NCI-H446 (cell line): ENCODE measurements at regions not wholly inside any gene's neighbourhood (a gene's known extent, or its start where the extent isn't known, plus 50 kb on each side); places are given as distances from the start of the nearest gene placed in this dataset.
"Not testable (repeated sequence)": the region's sequence is repeated elsewhere in the genome, so short reads cannot be mapped to it uniquely, and the experiment has no call there.

ENCODE experiments used
- DNase-seq, 2 experiments: peaks; one replicate each; lab custom pipeline; 2025; lab: John Stamatoyannopoulos, UW

DNA sequence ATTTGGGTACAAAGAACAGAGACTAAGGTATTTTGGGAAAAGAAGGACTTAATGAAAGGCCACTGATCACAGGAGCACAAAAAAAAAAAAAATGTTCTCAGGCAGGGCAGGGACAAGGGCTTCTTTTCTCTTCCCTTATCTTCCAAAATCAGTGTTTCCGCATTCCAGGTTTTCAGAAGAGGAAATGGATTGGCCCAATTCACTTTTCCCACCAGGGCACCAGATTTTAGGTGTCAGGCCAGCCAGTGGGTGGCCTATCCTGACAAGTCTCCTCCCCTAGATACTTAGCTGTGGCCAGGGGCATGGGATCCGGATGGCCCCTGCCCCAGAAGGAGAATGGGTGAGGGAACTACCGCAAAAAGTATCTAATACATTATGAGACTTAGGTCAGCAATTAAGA is 88.9 kb upstream of the WAC start:
- DNase-seq: no peak

DNA sequence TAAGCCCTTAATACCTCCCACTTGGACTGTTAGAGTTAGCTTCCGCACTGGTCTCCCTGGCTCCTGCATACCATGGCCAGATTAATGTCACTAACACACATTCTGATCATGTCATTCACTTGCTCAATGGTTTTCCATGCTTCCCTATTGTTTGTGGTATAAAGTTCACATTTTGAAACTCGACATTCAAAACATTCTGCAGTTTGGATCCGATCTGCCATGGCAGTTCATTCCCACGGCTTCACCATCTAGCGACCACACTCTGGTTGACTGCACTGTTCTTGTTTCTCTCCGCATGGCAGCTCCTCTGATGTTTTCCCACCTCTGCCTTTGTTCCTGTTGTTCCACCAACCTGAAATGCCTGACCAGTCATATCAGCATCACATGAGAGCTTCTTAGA is 87.4 kb upstream of the WAC start:
- DNase-seq: no peak

DNA sequence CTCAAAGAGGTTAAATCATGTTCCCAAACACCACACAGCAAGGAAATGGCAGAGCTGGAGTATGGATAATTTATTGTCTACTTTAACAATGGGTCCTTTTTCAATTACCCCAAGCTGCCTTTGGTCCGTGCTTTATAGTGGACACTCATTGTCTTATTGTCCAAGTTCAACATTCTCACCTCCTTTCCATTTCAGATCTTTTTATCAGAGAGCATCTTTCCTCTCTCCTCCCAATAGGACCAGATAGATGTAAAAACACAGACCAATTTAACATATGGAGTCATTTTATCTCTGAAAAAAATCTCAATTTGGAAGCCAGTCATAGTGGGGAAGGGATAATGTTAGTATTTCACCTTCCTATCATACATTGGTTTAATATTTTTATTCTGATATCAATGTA is 83.5 kb upstream of the WAC start:
- DNase-seq: no peak

DNA sequence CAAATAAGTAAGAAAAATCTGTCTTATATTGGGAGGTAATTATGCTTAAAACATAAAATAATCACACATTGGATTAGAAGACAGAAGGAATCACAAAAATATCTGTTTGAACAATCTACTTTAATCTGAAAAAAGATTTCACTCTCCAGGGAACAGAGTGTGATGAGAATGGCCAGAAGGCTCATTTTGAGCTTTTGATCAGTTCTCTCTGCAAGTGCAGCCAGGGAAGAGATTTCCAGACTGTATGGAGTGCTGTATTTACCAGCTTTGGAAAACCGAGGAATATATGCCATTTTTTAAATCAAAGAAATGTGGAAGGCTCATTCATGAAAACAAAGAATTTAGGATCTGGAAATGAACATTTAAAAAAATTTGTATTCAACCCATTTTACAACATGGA is 83.0 kb upstream of the WAC start:
- no peak for DNase-seq

DNA sequence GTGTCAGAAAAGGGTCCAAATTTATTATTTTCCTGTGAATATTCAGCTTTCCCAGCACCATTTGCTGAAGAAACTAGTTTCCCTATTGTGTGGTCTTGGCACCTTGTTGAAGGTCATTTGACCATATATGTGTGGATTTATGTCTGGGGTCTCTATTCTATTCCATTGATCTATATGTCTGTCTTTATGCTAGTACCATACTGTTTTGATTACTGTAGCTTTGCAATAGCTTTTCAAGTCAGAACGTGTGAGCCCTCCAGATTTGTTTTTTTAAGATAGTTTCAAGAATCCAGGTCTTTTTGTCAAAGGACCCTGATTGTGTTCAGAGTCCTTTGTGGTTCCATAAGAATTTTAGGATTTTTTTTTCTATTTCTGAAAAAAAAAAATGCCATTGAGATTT is 79.0 kb upstream of the WAC start:
- DNase-seq: no peak

DNA sequence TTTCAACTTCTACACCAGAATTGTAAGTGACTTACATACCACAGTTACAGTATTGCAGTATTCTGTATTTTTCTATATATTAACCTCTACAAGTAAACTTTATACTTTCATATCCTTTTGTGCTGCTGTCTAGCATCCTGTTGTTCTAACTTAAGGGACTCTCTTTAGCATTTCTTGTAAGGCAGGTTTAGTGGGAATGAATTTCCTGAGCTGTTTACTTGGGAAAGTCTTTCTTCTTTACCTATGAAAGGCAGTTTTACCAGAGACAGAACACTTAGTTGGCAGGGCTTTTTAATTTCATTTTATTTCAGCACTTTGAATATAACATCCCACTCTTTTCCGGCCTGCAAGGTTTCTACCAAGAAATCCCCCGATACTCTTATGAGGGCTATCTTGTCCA is 75.8 kb upstream of the WAC start:
- DNase-seq: no peak

DNA sequence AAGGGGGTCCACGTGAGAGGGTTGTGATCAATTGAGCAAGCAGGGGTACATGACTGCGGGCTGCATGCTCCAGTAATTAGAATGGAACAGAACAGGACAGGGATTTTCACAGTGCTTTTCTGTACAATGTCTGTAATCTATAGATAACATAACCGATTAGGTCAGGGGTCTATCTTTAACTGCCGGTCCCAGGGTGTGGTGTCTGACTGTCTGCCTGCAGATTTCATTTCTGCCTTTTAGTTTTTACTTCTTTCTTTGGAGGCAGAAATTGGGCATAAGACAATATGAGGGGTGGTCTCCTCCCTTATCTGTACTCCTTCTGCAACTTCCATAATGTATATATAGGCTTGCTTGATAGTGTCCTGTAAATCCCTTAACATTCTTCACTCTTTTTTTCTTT is 75.0 kb upstream of the WAC start:
- not testable (repeated sequence) for DNase-seq

DNA sequence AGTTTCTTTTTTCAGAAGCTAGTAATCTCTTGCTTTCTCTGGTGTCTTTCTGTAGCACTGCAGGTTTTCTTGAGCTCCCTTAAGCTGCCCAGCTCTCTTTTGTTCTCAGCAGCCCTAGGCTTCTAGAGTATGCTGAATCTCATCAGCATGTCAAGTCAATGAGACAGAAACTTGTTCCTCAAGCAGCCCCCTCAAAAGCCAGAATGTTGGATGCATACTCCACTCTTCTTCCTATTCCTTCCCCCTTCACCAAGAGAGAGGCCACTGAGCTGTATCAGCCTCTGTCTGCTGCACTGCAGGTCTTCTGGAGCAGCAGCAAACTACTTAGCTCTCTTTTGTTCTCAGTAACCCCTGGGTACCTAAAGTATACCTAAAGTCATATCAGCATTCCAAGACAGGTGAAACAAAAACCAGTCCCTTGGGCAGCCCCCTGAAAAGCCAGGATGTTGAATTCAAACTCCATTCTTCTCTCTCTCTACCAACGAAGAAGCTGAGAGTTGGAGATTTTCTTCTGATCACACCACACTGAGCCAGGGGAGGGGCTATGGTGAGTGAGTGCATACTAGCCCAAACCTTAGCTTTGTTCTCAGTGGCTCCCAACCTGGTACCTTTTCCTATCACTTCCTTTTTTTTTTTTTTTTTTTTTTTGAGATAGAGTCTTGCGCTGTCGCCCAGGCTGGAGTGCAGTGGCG is 73.3 kb upstream of the WAC start:
- DNase-seq: no peak

DNA sequence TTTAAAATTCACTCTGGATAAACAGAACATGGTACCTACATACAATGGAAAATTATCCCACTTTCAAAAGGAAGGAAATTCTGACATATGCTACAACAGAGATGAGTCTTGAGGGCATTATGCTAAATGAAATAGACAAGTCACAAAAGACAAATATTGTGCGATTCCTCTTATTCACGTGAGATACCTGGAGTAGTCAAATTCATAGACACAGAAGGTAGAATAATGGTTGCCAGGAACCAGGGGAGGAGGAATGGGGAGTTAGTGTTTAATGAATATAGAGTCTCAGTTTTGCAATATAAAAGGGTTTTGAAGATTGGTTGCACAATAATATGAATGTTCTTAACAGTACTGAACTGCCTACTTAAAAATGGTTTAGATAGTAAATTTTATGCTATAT is 69.8 kb upstream of the WAC start:
- DNase-seq: no peak

DNA sequence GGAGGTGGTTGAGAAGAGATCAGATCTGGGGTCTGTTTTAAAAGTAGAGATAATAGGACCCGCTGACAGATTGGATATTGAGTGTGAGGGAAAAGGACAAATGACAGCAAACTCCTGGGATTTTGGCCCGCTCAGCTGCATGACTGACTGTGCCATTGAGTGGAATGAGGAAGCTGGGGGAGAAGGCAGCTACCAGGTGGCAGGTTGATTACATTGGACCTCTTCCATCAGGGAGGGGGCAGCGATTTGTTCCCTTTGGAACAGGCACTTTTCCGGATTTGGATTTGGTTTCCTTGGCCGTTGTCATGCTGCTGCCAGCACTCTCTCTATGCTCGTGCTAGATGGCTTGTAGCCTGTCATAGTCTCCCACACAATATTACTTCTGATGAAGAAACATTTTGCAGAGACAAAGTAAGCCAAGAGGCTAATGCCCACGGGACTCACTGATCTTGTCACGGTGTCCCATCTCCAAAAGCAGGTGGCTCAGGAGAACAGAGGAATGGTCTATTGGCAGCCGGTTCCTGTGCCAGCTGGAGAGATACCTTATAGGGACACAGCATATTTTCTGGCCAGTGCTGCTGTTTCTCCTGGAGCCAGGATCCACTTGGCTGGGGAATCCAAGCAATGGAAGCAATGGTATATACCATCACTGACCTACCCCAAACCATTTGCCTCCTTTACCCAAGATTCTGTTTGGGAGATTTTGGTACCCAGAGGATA is 69.1 kb upstream of the WAC start:
- peak in 1 of 2 experiments; percentile 24 for DNase-seq

DNA sequence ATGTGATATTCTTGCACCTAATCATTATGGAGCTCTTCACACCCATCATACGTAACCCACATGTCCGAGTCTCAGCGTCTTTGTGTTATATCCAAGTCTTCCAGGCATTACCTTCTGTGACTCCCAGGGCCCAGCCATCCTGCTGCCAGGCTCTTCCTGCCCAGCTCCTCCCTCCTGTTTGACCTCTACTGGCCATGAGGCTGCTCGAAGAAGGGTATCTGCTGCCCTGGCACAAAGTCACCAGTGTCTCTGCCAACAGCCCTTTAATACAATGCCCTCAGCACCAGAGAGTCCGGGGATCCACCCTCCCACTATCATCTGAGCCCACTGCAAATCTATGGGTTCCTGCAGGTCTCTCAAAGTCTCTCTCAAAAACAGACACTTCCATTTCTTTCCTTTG is 65.3 kb upstream of the WAC start:
- DNase-seq: no peak

DNA sequence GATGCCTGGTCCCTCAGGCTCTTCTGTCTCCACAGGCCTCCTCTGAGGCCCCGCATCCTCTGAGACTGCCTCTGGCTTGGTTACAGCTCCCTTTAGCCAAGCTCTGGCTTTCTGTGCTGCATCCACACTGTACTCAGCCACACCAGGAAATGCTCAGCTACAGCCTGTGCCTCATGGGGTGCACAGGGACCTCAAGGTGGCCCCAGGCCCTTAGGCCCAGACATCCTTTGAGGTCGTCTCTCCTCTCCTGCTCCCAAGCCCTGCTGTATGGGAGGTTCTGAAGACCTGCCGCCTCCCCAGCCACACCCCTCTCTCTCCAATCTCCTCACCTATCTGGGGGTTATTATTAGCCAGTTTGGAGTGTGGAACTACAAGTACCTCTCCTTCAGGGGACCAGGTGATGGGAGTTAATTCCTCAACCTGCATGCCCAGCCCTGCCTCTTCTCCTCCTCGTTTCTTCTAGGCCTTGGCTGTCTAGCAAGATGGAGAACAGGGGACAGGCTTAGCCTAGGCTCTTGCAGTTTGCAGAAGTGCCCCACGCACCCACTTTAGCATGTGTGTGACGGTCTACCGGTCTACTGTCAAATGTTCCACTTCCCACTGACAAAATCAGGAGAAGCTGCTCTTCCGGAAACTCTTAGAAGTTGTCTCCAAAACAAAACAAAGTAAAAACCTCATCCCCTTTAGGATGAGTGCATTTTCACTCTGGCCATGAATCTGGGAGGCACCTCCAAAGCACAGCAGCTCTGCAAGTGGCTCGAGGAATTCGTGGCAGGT is 64.0 kb upstream of the WAC start:
- no peak for DNase-seq

DNA sequence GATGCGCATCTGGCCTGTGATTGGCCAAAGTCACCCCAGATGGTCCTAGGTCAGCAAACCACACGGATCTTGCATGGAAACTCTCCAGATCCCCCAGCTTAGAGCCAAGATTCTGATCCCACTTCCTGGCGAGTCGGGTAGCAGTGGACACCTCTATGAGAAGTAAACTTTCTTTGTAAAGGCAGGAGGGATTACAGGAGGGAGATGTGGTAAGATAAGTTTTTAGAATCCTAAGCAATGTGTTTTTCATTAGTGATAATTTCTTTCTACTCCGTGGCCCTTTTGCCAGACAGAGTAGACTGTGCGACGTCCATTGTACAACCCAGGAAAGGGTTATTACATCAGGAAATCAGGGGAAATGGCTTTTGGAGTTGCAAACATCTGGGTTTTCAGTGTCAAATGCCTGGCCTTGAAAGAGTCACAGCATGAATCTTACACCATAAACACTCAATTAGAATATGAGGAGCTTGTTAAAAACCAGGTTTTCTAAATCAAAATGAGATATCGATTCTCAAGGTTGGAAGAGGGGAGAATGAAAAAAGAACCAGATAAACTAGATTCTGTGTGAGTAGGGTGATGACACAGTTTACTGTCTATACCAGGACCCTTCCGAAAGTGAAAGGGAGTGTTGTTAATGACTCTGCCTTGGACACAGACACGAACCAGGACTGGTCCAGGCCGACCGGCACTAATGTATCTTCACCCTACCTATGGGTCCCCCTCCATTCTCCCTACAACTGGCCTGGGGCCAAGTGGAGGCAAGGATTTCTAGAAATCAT is 61.9 kb upstream of the WAC start:
- DNase-seq: no peak

DNA sequence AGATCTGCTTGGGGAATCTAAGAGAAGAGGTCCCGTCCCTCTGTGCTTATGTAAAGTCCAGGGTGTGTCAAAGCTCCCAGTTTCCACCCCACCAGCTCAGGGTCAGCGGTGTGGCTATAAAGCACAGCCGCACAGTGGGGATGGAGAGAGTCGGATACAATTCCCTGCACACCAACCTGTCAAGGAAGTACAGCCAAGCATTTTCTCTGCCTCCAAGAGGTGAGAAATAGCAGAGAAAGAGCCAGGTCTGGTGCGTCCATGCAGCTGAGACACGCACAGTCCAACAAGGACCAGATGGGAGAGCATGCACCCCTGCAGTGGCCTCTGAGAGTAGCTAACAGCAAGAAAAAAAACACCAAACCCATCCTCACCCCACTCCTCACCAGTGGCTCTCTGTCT is 61.3 kb upstream of the WAC start:
- no peak for DNase-seq

DNA sequence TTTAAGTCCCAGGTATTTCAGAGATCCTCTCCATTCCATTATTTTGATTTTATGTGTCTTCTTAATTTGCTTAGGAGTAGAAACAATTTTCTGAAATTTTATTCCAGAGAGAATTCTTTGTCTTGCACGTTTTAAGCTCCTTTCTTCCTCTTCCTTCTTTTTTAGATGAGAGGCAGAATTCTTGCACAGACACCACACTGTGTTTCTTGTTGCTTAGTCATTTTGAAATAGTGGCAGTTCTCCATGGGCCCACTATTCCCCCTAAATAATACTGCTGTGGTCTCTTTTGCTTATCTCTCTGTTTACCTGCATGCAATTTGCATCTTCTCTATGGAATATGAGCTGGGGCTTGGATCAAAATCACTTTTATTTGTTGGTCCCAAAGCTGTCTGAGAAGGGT is 54.3 kb upstream of the WAC start:
- DNase-seq: no peak

DNA sequence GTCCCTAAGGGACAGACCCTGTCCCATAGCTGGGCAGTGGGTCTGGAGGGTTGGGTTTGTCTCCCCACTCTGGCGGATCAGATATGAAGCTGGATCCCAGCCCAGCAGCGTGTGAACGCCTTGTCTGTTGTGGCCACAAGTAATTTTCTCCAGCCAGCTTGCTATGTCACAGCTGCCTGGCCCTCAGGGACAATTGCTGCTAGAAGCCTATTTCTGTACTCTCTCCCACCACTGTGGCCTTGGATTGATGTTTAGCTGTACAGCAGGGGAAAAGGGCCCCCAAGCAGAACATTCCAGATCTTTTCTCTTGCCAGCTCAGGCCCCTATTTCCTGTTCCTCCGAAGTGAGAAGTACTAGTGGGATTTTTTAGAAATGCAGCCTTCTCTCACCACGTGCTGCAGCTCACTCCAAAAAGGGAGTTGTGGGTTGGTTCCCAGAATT is 53.5 kb upstream of the WAC start:
- no peak for DNase-seq

DNA sequence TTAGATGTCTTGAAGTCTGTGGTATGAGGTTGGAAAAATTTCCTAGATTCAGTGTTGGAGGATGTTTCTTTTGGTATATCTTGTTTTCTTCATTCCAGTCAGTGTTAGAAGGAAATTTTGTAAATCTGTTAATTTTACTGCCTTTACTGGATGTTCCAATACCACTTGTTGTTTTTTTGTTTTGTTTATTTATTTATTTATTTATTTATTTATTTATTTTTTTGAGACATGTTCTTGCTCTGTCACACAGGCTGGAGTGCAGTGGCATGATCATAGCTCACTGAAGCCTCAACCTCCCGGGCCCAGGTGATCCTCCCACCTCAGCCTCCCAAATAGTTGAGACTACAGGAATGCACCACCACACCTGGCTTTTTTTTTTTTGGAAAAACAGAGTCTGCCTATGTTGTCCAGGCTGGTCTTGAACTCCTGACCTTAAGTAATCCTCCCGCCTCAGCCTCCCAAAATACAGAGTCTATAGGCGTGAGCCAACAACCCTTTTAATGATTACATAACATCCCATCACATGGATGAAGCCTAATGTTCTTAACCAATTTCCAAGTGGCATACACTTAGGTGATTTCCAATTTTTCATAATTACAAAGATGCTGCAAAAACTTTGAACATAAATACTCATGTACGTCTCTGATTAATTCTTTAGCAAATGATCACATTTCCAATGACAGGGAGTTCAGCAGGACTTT is 52.8 kb upstream of the WAC start:
- no peak for DNase-seq

DNA sequence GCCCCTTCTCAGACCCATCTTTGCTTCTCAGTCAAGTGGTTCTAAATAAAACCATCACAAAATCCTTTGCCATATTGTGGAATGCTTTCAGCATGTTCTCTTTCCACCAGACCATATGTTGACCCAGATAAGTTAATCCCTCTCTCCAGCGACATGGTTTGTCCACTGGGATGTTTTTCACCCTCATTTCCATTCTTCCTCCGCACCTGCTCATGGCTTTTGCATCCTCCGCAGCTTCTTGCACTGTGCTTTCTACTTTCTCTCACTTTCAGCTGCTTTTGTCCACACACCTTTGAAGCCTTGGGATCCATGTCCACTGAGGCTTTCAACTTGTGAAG is 52.3 kb upstream of the WAC start:
- no peak for DNase-seq

DNA sequence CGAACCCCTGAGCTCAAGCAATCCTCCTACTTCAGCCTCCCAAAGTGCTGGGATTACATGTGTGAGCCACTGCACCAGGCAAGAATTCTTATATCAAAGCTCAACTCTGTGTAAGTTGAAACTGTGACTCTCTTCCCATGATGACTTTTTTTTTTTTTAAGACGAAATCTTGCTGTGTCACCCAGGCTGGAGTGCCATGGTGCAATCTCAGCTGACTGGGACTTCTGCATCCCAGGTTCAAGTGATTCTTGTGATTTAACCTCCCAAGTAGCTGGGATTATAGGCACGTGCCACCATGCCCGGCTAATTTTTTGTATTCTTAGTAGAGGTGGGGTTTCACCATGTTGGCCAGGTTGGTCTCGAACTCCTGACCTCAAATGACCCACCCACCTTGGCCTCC is 51.6 kb upstream of the WAC start:
- DNase-seq: not testable (repeated sequence)

DNA sequence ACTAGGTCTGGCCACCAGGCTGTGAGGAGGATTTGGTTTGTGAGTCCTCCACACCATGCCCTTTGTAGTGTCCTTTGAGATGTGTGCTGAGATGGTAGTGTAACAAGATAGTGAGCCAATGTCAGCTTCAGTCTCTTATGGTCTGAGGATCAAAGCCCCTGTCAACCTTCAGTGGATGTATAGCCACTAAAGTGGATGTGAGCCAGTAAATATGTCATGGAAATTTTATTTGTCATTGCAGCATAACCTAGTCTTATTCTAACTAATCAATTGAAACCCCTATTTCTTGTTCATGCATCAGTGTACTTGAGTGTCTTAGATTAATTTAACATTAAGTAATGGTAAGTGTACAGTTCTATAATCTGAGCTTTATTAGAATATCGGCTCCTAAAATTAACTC is 51.0 kb upstream of the WAC start:
- no peak for DNase-seq
